Bronchial epithelial cell (primary cell): ENCODE measurements at regions not wholly inside any gene's neighbourhood (a gene's known extent, or its start where the extent isn't known, plus 50 kb on each side); places are given as distances from the start of the nearest gene placed in this dataset.

Experiments
- DNase-seq: peaks from one replicate; pipeline ENCODE4 v3.0.0-alpha.2; 2010; ENCODE audit warnings: low read depth
- FAIRE-seq: peaks from 2 replicates; lab custom pipeline; 2011; peaks lifted over from hg19 to GRCh38; lab: Jason Lieb, UNC
- H3K27me3 ChIP-seq: 2 replicates; pipeline ENCODE4 v1.5.1; 2011; ENCODE audit warnings: low read length; ENCODE audit not compliant: control insufficient read depth, insufficient read depth
- H3K36me3 ChIP-seq: 2 replicates; pipeline ENCODE4 v1.5.1; 2011; ENCODE audit warnings: low read length; ENCODE audit not compliant: control insufficient read depth, insufficient read depth
- H3K4me3 ChIP-seq: 2 replicates; pipeline ENCODE4 v1.5.1; 2011; ENCODE audit warnings: mild to moderate bottlenecking, low read depth, low read length, control low read depth
- TF ChIP-seq, protein P1 (sequence below): IDR thresholded peaks from 2 replicates; pipeline ENCODE4 v1.5.1; 2011; ENCODE audit warnings: mild to moderate bottlenecking, moderate library complexity, low read length, control low read depth, inconsistent platforms; ENCODE audit not compliant: insufficient read depth, severe bottlenecking

DNA sequence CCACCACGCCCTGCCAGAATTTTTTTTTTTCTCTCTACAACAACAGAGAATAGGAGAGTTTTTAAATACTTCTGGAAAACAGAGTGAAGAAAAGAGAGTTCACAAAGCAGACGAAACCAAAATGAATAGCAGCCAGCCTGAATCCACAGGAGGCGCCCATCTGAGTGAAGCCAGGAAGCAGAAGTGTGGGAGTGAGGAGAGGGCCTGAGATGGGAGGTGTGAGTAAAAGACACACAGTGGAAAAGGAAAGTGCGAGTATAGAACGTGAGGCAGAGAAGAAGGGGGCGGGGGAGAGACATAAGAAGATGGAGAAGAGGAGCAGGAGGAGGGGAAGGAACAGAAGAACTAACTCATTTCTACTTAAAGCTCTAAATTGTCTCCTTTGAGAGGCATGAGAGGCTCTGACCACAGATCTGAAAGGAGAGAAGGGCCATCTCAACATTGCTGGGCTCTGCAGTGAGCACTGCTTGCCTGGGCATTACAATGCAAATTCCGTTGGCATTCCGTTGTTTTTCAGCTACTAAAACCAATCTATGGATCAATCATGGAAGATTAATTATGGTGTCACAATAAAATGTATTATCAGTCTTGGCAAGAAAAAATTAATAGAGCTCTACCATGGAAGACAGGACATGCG lies 140.1 kb upstream of the CPSF6 start:
- FAIRE-seq (no peak), DNase-seq (no peak)
- Histone ChIP-seq H3K4me3 (no peak overlapping the region), H3K36me3 (no peaks in the 10 kb centered on the region), H3K27me3 (peaks cover 1% of the 10 kb centered on the region)
- TF ChIP-seq, protein P1, sequence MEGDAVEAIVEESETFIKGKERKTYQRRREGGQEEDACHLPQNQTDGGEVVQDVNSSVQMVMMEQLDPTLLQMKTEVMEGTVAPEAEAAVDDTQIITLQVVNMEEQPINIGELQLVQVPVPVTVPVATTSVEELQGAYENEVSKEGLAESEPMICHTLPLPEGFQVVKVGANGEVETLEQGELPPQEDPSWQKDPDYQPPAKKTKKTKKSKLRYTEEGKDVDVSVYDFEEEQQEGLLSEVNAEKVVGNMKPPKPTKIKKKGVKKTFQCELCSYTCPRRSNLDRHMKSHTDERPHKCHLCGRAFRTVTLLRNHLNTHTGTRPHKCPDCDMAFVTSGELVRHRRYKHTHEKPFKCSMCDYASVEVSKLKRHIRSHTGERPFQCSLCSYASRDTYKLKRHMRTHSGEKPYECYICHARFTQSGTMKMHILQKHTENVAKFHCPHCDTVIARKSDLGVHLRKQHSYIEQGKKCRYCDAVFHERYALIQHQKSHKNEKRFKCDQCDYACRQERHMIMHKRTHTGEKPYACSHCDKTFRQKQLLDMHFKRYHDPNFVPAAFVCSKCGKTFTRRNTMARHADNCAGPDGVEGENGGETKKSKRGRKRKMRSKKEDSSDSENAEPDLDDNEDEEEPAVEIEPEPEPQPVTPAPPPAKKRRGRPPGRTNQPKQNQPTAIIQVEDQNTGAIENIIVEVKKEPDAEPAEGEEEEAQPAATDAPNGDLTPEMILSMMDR: no peak

DNA sequence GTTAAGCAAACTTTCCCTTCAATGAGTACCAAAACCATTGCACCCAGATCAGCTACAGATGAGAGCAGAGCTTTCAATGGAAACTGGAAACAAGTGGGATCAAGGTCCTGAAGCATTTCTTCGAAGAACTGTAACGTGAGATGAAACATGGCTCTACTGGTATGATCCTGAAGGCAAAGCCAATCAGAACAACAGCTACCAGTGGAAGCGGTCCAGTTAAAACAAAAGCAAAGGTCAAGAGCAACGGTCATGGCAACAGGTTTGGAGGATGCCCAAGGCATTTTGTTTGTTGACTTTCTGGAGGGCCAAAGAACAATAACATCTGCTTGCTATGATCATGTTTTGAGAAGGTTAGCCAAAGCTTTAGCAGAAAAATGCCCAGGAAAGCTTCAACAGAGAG lies 137.9 kb upstream of the CPSF6 start:
- Histone ChIP-seq H3K27me3 (no peaks in the 10 kb centered on the region), H3K4me3 (no peak overlapping the region), H3K36me3 (no peaks in the 10 kb centered on the region)
- TF ChIP-seq, protein P1: no peak
- DNase-seq: no peak
- FAIRE-seq: no peak

DNA sequence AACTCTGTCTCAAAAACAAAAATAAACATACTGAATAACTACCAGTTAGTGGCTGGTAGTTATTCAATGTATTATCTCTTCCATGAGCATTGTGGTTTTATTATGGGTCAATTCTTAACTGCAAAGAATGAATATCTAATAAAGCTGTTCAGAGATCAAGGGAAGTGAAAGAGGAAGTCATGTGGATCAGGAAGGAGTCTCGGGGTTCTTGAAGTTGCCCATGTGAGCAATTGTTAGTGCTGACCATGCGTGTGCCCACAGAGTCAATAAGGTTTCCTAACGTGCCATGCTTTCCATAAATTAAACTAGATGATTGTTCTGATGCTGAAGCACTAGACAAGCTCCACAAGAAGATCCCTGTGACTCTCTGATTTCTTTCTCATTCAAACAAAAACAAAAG lies 136.5 kb upstream of the CPSF6 start:
- FAIRE-seq (no peak), DNase-seq (no peak)
- Histone ChIP-seq H3K36me3 (no peaks in the 10 kb centered on the region), H3K4me3 (no peak overlapping the region), H3K27me3 (no peaks in the 10 kb centered on the region)
- TF ChIP-seq, protein P1: no peak

DNA sequence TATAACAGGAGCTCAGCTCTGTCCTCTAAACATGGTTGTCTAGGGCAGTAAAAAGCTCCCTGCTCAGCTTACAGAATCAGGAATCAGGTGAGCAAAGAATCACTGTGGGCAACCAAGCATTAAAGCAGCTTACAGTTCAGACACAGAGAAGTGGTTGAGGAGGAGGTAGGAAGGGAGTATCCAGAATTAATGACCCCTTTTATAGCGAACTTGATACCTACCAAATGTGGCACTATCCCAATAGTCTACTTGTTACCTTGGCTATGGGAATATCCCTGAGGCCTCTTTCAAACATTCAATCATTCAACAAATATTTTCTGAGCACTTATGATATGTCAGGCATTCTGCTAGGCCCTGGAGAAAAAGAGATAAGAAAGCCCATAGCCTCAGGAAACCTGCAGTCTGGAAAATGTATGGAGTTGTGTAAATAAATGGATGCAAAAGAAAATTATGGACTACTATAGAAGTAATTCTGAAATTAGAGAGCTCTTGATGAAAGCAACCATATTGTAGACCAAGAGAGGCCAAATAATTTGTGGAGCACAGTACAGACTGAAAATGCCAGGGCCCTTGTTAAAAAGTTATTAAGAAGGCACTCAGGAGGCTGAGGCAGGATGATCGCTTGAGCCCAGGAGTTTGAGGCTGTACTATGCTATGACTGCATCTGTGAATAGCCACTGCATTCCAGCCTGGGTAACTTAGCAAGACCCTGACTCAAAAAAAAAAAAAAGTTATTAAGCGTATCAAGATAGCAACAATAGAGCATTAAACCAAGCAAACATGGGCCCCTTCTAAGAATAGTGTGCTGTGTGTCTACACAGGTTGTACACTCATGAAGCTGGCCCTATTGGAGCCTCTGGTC lies 134.0 kb upstream of the CPSF6 start:
- Histone ChIP-seq H3K36me3 (no peaks in the 10 kb centered on the region), H3K4me3 (no peak overlapping the region), H3K27me3 (no peaks in the 10 kb centered on the region)
- DNase-seq (no peak), FAIRE-seq (no peak)
- TF ChIP-seq, protein P1: no peak

DNA sequence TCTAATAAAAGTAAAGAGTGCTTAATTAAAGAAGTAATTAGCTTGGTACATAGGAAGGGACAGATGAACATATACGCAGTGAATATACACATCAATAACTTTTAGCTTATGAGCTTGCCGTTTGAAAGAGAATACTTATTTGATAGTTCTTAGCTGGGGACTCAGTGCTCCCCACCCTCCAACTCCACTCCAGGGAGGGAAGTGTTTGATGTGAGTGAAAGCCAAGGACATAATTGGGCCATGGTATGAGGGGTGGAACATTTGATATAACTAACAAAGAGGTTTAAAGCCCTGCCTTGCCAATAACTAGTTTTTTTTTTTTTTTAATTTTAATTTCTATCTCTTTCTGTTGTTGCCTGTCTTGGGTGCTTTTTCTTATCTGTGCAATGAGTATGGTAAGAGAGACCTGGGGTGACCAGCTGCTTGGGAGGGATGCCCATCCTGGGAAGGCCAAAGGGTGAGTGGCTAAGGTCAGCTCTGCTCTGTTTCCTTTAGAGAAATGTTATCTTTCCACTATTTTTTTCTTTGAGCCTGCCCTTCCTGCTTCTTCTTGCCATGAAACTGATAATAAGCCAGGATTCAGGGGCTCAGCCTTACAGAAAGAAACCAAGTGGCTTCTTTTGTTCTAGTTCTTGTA lies 132.8 kb upstream of the CPSF6 start:
- no peak for DNase-seq
- Histone ChIP-seq H3K27me3 (no peaks in the 10 kb centered on the region), H3K4me3 (no peak overlapping the region), H3K36me3 (no peaks in the 10 kb centered on the region)
- TF ChIP-seq, protein P1: no peak
- no peak for FAIRE-seq
